Common myeloid progenitor, CD34-positive (primary cell): ENCODE measurements at regions not wholly inside any gene's neighbourhood (a gene's known extent, or its start where the extent isn't known, plus 50 kb on each side); places are given as distances from the start of the nearest gene placed in this dataset.
A peak's percentile ranks its signal among the peaks of the same experiment; 100 is the strongest.

Source experiments
- CTCF ChIA-PET: fragments of 350-600 bp; sonication (Branson Sonifier 250); formaldehyde crosslinking; loops from one replicate; lab custom pipeline; 2021; ENCODE audit warnings: antibody characterized with exemption; lab: Charles Lee
- POLR2A ChIA-PET: fragments of 350-600 bp; sonication (Branson Sonifier 250); formaldehyde crosslinking; loops from one replicate; lab custom pipeline; 2021; ENCODE audit warnings: antibody characterized with exemption; lab: Charles Lee
- DNase-seq, 3 donors: peaks; one replicate each; pipeline versions ENCODE4 v3.0.0 to v3.0.0-alpha.2; 2013
- H3K27ac ChIP-seq, 2 experiments: 1 replicate in 1 of 2; 2 replicates in 1 of 2; pipeline ENCODE4 v1.7.0; 2013; ENCODE audit warnings: inconsistent platforms in 2 of 2, low read length in 2 of 2, mild to moderate bottlenecking in 2 of 2, low read depth in 1 of 2, moderate library complexity in 1 of 2; ENCODE audit not compliant: severe bottlenecking in 2 of 2, insufficient read depth in 1 of 2, poor library complexity in 1 of 2
- H3K27me3 ChIP-seq, 5 experiments: replicated peaks in 2 of 5; 1 replicate in 3 of 5; 2 replicates in 2 of 5; pipeline versions ENCODE4 v1.6.1 to v1.7.0; 2013; ENCODE audit warnings: low read length in 4 of 5, mild to moderate bottlenecking in 2 of 5, moderate library complexity in 2 of 5, inconsistent platforms in 1 of 5; ENCODE audit not compliant: insufficient read depth in 5 of 5, control insufficient read depth in 4 of 5
- H3K36me3 ChIP-seq, 4 experiments: 1 replicate in 2 of 4; 2 replicates in 2 of 4; pipeline versions ENCODE4 v1.6.1 to v1.7.0; 2013; ENCODE audit warnings: low read length in 3 of 4, control low read depth in 1 of 4, mild to moderate bottlenecking in 1 of 4; ENCODE audit not compliant: control insufficient read depth in 4 of 4, insufficient read depth in 4 of 4
- H3K4me1 ChIP-seq, 4 experiments: 1 replicate in 3 of 4; 2 replicates in 1 of 4; pipeline versions ENCODE4 v1.6.1 to v1.7.1; 2013; ENCODE audit warnings: low read length in 3 of 4, mild to moderate bottlenecking in 3 of 4, control low read depth in 1 of 4, inconsistent platforms in 1 of 4, moderate library complexity in 1 of 4; ENCODE audit not compliant: control insufficient read depth in 4 of 4, insufficient read depth in 4 of 4; ENCODE audit errors: control extremely low read depth in 1 of 4
- H3K4me3 ChIP-seq, 7 experiments: 1 replicate in 4 of 7; 2 replicates in 3 of 7; pipeline versions ENCODE4 v1.5.1 to v1.7.0; 2013; ENCODE audit warnings: mild to moderate bottlenecking in 7 of 7, low read length in 6 of 7, moderate library complexity in 6 of 7, inconsistent platforms in 2 of 7, low read depth in 2 of 7, control low read depth in 1 of 7; ENCODE audit not compliant: insufficient read depth in 4 of 7, control insufficient read depth in 1 of 7; ENCODE audit errors: extremely low read depth in 1 of 7
- H3K9me3 ChIP-seq, 5 experiments: 1 replicate in 4 of 5; 2 replicates in 1 of 5; pipeline versions ENCODE4 v1.6.1 to v1.7.1; 2013; ENCODE audit warnings: low read length in 4 of 5, mild to moderate bottlenecking in 2 of 5, inconsistent platforms in 1 of 5, low read depth in 1 of 5, moderate library complexity in 1 of 5; ENCODE audit not compliant: control insufficient read depth in 4 of 5, insufficient read depth in 2 of 5; ENCODE audit errors: control extremely low read depth in 1 of 5
- WGBS: methylation state at CpG from one replicate; pipeline ENCODE4 v1.1.5; 2013; ENCODE audit not compliant: insufficient coverage; 5-methylcytosine and 5-hydroxymethylcytosine counted together

- 100% methylated on average over 1 of the region's 3 CpGs for WGBS
- CTCF ChIA-PET: no interaction called here
- Histone ChIP-seq H3K36me3 (no peaks in the 10 kb centered on the region), H3K27ac (no peak overlapping the region), H3K27me3 (peaks cover 0 to 2% (median 0%) of the 10 kb centered on the region in 5 experiments), H3K4me1 (no peaks in the 10 kb centered on the region), H3K9me3 (no peaks in the 10 kb centered on the region), H3K4me3 (no peak overlapping the region)
- POLR2A ChIA-PET: no interaction called here
- DNase-seq: no peak
Measured at GRCh38 chr2:223450246-223450645, 151.9 kb downstream of the SCG2 start.

DNA sequence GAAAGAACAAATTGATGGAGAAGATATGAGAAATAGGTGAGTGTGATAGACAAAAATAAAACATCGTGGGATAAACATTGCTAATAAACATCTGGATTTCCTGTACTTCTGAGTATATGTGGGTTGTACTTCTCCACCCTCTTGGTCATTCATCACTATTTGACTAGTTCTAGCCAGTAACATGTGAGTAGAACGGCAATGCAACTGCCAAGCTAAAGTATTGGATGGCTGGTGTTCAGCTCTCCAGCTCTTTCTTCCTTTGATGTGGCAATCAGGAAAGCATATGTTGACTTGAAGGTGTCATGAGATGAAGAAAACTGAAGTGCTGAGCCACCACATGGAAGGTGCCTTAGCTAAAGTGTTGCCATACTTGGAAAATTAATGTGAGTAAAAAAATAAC lies 144.9 kb downstream of the SCG2 start:
- ChIA-PET CTCF (no interaction called here), POLR2A (no interaction called here)
- Histone ChIP-seq H3K9me3 (no peaks in the 10 kb centered on the region), H3K4me3 (no peak overlapping the region), H3K36me3 (no peaks in the 10 kb centered on the region), H3K4me1 (no peaks in the 10 kb centered on the region), H3K27me3 (no peaks in the 10 kb centered on the region), H3K27ac (no peak overlapping the region)
- DNase-seq: no peak
- WGBS: 83% methylated on average over 2 of the region's 2 CpGs

DNA sequence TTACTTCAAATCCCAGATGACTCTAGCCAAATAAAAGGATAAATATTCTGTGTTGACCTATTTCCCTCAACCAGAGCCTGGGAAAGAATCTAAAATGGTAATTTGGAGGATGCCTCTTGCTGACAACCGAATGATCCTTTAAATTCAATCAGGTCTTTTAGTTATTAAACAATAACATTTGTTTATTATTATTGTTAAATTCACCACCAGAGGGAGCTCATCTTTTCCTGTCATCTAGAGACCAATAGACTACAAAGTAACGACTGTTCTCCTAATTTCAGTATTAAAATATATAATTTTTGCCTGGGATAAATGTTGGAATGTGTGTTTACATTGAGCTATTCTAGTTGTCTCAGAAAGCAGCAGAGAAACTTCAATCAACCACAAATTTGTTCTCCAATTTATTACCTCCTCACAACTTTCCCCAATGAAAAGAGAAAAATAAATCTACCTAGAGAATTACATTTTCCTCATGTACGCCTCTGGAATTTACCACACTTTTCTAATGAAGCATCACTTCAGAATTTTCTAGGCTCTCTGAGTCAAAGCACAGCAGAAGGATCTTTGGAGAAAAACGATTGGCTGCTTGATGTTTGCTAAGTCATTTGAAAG lies 142.7 kb downstream of the SCG2 start:
- WGBS: no CpG with 5 or more reads among the region's 4 CpGs

GRCh38 chr2:223460209-223460608 lies 142.0 kb downstream of the SCG2 start:
- WGBS: 100% methylated on average over 1 of the region's 1 CpG
- CTCF ChIA-PET: no interaction called here
- Histone ChIP-seq H3K27ac (no peak overlapping the region), H3K9me3 (peaks cover 0 to 2% (median 0%) of the 10 kb centered on the region in 5 experiments), H3K4me1 (no peaks in the 10 kb centered on the region), H3K36me3 (no peaks in the 10 kb centered on the region), H3K27me3 (no peaks in the 10 kb centered on the region), H3K4me3 (no peak overlapping the region)
- POLR2A ChIA-PET: no interaction called here
- DNase-seq: no peak

More for the DNA sequence above, 142.7 kb downstream of the SCG2 start:
- H3K4me1 ChIP-seq: no peaks in the 10 kb centered on the region
- no peaks in the 10 kb centered on the region for H3K9me3 ChIP-seq
- POLR2A ChIA-PET: no interaction called here
- no peak overlapping the region for H3K4me3 ChIP-seq
- CTCF ChIA-PET: no interaction called here
- H3K27me3 ChIP-seq: no peaks in the 10 kb centered on the region
- DNase-seq: peak in 1 of 3 donors; percentile 0
- H3K27ac ChIP-seq: no peak overlapping the region
- no peaks in the 10 kb centered on the region for H3K36me3 ChIP-seq

GRCh38 chr2:223460774-223461211 lies 141.4 kb downstream of the SCG2 start:
- Histone ChIP-seq H3K4me1 (no peaks in the 10 kb centered on the region), H3K36me3 (no peaks in the 10 kb centered on the region), H3K27ac (no peak overlapping the region), H3K27me3 (no peaks in the 10 kb centered on the region), H3K4me3 (no peak overlapping the region), H3K9me3 (peaks cover 0 to 2% (median 0%) of the 10 kb centered on the region in 5 experiments)
- POLR2A ChIA-PET: no interaction called here
- DNase-seq: peak in 2 of 3 donors; percentile 4 to 13
- CTCF ChIA-PET: no interaction called here

- WGBS: 86% methylated on average over 1 of the region's 2 CpGs
- H3K4me3 ChIP-seq: no peak overlapping the region
Measured at GRCh38 chr2:223464071-223464470, 138.1 kb downstream of the SCG2 start.

GRCh38 chr2:223465793-223466192 lies 136.4 kb downstream of the SCG2 start:
- DNase-seq: peak in 2 of 3 donors; percentile 19 to 23
- Histone ChIP-seq H3K9me3 (peaks cover 0 to 2% (median 0%) of the 10 kb centered on the region in 5 experiments), H3K36me3 (no peaks in the 10 kb centered on the region), H3K27me3 (no peaks in the 10 kb centered on the region), H3K4me1 (no peaks in the 10 kb centered on the region), H3K4me3 (no peak overlapping the region), H3K27ac (no peak overlapping the region)
- WGBS: 83% methylated on average over 2 of the region's 2 CpGs
- ChIA-PET CTCF (no interaction called here), POLR2A (no interaction called here)

More at GRCh38 chr2:223464071-223464470, 138.1 kb downstream of the SCG2 start:
- H3K27ac ChIP-seq: no peak overlapping the region
- H3K27me3 ChIP-seq: no peaks in the 10 kb centered on the region
- ChIA-PET POLR2A (no interaction called here), CTCF (no interaction called here)
- peaks cover 0 to 2% (median 0%) of the 10 kb centered on the region in 5 experiments for H3K9me3 ChIP-seq
- no peaks in the 10 kb centered on the region for H3K36me3 ChIP-seq
- H3K4me1 ChIP-seq: no peaks in the 10 kb centered on the region
- DNase-seq: no peak
